Left ventricle myocardium inferior (tissue), 1 donor: ENCODE measurements at regions not wholly inside any gene's neighbourhood (a gene's known extent, or its start where the extent isn't known, plus 50 kb on each side); places are given as distances from the start of the nearest gene placed in this dataset.

Experiments
- DNase-seq: peaks from one replicate; pipeline ENCODE4 v3.0.0-alpha.2; 2020
- H3K27ac ChIP-seq: fragments of 200-600 bp; replicated peaks from 2 replicates; pipeline ENCODE4 v1.8.0; 2021
- H3K27me3 ChIP-seq: fragments of 200-600 bp; 2 replicates; pipeline ENCODE4 v1.8.0; 2021; ENCODE audit warnings: low read depth
- H3K36me3 ChIP-seq: fragments of 200-600 bp; 2 replicates; pipeline ENCODE4 v1.8.0; 2021
- H3K4me1 ChIP-seq: fragments of 200-600 bp; 2 replicates; pipeline ENCODE4 v1.8.0; 2021
- H3K4me3 ChIP-seq: fragments of 200-600 bp; 2 replicates; pipeline ENCODE4 v1.8.0; 2021; ENCODE audit warnings: mild to moderate bottlenecking, moderate library complexity
- H3K9me3 ChIP-seq: fragments of 200-600 bp; replicated peaks from 2 replicates; pipeline ENCODE4 v1.8.0; 2021
- intact Hi-C: fragments of 100-400 bp; cut with micrococcal nuclease; formaldehyde crosslinking; loops from one replicate; pipeline ENCODE4 v1.11.0; 2022
- TF ChIP-seq, protein P1 (sequence below): fragments of 200-600 bp; IDR thresholded peaks from 2 replicates; pipeline ENCODE4 v1.8.0; 2021; ENCODE audit warnings: antibody characterized with exemption, mild to moderate bottlenecking, borderline replicate concordance
- donor health status: DM: no; HTN: yes; CAD: no; lungs with severe emphysema.

DNA sequence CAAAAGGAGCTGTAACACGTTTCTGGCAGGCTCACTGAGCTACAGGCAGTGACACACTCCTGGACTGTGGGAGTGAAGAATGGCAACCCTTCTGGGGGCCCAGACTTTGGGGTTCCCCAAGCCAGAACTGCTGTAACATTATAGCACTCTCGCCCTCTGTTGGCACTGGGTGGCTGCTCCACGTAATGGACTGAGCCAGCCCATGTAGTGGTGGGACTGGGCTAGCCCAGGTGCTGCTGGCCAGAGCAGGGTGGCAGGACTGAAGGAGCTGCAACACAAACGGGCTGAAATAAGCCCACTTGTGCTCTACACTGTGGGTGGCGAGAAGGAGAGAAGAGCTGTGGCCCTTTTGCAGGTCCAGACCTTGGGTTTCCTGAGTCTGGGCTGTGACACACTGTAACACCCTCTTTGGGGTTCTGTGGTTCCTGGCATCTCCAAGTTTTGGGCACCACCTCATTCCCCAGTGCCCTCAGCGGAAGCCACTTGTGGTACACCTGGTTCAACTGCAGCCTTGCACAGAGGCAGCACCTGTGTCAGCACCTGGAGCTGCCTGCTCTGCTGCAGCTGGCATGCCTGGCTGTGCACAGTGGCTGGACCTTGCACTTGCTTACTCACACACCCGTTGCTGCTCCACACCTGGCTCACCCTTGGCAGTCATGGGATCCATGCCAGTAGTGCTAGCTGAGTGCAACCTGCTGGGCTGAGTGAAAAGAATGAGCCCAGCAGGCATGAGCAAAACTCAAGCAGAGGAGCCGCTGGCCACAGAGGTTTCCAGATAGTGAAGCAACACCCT lies 95.0 kb upstream of the PRR16 start:
- Histone ChIP-seq H3K9me3 (no peaks in the 10 kb centered on the region), H3K4me3 (no peak overlapping the region), H3K4me1 (no peaks in the 10 kb centered on the region), H3K36me3 (no peaks in the 10 kb centered on the region), H3K27me3 (no peaks in the 10 kb centered on the region), H3K27ac (no peak overlapping the region)
- TF ChIP-seq, protein P1, sequence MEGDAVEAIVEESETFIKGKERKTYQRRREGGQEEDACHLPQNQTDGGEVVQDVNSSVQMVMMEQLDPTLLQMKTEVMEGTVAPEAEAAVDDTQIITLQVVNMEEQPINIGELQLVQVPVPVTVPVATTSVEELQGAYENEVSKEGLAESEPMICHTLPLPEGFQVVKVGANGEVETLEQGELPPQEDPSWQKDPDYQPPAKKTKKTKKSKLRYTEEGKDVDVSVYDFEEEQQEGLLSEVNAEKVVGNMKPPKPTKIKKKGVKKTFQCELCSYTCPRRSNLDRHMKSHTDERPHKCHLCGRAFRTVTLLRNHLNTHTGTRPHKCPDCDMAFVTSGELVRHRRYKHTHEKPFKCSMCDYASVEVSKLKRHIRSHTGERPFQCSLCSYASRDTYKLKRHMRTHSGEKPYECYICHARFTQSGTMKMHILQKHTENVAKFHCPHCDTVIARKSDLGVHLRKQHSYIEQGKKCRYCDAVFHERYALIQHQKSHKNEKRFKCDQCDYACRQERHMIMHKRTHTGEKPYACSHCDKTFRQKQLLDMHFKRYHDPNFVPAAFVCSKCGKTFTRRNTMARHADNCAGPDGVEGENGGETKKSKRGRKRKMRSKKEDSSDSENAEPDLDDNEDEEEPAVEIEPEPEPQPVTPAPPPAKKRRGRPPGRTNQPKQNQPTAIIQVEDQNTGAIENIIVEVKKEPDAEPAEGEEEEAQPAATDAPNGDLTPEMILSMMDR, result no peak
- intact Hi-C loops, result no loop called here
- no peak for DNase-seq

DNA sequence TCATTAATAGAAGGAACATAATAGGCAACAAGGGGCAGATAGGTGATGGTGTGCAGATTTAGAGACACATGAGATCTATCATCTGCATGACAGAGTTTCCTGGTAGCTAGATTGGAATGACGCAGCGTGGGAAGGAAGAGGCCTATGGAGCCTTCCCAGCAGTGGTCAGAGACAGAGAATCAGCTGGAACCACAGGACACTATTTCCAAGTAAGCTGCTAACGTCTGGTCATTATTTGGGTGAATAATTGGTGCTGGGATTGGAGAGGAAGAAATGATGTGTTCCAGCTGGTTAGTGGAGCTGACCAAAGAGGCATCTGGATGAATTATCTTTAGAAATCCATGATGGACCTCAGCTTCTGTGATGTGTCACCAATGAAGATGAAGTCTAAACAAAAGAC lies 91.2 kb upstream of the PRR16 start:
- H3K4me3 ChIP-seq, result no peak overlapping the region
- H3K9me3 ChIP-seq, result peaks cover 7% of the 10 kb centered on the region
- no peaks in the 10 kb centered on the region for H3K36me3 ChIP-seq
- intact Hi-C loops, result no loop called here
- TF ChIP-seq, protein P1, result no peak
- no peaks in the 10 kb centered on the region for H3K27me3 ChIP-seq
- no peaks in the 10 kb centered on the region for H3K4me1 ChIP-seq
- no peak overlapping the region for H3K27ac ChIP-seq
- DNase-seq, result no peak

DNA sequence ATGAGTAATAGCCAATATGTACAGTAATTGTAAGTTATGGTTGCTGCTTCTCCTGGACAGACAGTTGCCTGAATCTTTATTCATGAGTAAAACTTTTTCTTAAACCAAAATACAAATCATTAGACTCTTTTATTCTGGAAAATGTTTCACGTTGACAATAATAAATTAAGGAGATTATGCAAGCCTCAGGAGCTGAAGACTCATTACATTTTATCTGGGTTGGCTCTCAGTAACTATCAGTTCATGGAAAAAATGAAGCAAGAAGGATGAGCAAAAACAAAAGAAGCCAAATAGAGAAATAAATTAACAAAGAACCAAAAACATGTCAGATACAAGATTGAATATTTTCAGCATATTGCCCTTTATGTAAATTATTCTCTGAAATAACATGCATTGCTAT lies 88.9 kb upstream of the PRR16 start:
- Histone ChIP-seq H3K9me3 (peaks cover 24% of the 10 kb centered on the region), H3K36me3 (no peaks in the 10 kb centered on the region), H3K4me1 (no peaks in the 10 kb centered on the region), H3K27ac (peak overlapping the region; percentile 35), H3K27me3 (no peaks in the 10 kb centered on the region), H3K4me3 (no peak overlapping the region)
- TF ChIP-seq, protein P1, result no peak
- intact Hi-C loops, result no loop called here
- no peak for DNase-seq

DNA sequence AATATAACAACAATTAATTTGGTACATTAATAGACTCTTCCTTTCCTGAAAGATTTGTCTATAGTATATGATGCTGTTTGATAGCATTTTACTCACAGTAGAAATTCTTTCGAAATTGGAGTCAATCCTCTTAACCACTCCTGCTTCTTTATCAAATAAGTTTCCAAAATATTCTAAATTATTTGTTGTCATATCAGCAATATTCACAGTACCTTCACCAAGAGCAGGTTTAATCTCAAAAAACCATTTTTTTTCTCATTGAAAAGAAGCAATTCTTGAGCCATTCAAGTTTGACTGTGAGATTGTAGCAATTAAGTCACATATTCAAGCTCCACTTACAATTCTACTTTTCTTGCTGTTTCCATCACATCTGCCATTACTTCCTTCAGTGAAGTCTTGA lies 83.5 kb upstream of the PRR16 start:
- Histone ChIP-seq H3K9me3 (peaks cover 24% of the 10 kb centered on the region), H3K4me3 (no peak overlapping the region), H3K4me1 (no peaks in the 10 kb centered on the region), H3K27me3 (no peaks in the 10 kb centered on the region), H3K36me3 (no peaks in the 10 kb centered on the region), H3K27ac (no peak overlapping the region)
- TF ChIP-seq, protein P1, result no peak
- DNase-seq, result no peak
- intact Hi-C loops, result no loop called here

DNA sequence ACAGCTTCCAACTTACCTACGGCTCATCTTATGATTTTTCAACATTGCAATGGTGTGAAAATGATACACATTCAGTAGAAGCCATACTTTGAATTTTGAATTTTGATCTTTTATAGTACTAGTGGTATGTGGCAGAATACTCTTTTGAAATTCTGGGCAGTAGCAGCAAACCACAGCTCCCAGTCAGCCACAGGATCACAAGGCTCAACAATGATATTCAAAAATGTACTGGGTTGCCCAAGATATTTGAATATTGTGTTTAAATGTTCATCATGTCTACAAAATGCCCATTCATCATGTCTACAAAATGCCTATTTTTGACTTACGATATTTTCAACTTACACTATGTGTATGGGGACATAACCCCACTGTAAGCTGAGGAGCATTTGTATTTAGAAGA lies 81.3 kb upstream of the PRR16 start:
- Histone ChIP-seq H3K36me3 (no peaks in the 10 kb centered on the region), H3K27ac (no peak overlapping the region), H3K4me3 (no peak overlapping the region), H3K4me1 (no peaks in the 10 kb centered on the region), H3K27me3 (no peaks in the 10 kb centered on the region), H3K9me3 (peaks cover 18% of the 10 kb centered on the region)
- TF ChIP-seq, protein P1, result no peak
- intact Hi-C loops, result no loop called here
- DNase-seq, result no peak
